ENCODE measurements at regions not wholly inside any gene's neighbourhood (a gene's known extent, or its start where the extent isn't known, plus 50 kb on each side); places are given as distances from the start of the nearest gene placed in this dataset.

DNA sequence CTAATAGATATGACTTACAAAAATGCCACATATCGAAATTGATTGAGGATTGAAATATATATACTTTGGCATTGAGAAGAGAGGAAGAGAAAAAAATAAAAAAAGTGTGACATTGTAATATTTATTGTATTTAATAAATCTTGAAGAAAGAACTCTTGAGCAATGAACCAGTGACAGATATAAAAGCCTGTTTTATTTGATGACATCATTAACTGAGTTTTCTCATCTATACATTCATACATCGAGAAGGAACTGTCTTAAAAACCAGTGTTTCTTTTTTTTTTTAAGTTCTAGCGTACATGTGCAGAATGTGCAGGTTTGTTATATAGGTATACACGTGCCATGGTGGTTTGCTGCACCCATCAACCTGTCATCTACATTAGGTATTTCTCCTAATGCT is 368.2 kb downstream of the SNAPC1 start:
- TF ChIP-seq CTCF (IDR thresholded peaks at IDR 0.05) (no peak), POLR2A (IDR thresholded peaks at IDR 0.05) (no peak)
